HepG2 (cell line): ENCODE measurements at regions not wholly inside any gene's neighbourhood (a gene's known extent, or its start where the extent isn't known, plus 50 kb on each side); places are given as distances from the start of the nearest gene placed in this dataset.
A peak's percentile ranks its signal among the peaks of the same experiment; 100 is the strongest.

Experiments used
- ASH2L ChIP-seq: fragments of 300-600, 200-600 bp; sonication (generic); IDR thresholded peaks from 2 replicates; pipeline ENCODE4 v1.7.0; 2017; ENCODE audit warnings: low read depth, mild to moderate bottlenecking, moderate library complexity, mixed read lengths, low read length; ENCODE audit not compliant: insufficient read length
- BRD4 ChIP-seq: sonication (generic); formaldehyde crosslinking; IDR thresholded peaks from 2 replicates; pipeline ENCODE4 v1.4.0; 2020; ENCODE audit warnings: missing genetic modification reagents
- BRF2 ChIP-seq: sonication (generic); formaldehyde crosslinking; IDR thresholded peaks from 2 replicates; pipeline ENCODE4 v1.8.1; 2022; ENCODE audit warnings: mild to moderate bottlenecking, missing genetic modification reagents
- CBX2 ChIP-seq, 2 experiments: fragments of 200-600 bp in 1 of 2; sonication (generic); formaldehyde crosslinking in 1 of 2; IDR thresholded peaks; 2 replicates each; pipeline versions ENCODE4 v1.7.0 to v1.8.1; 2018 to 2022; ENCODE audit warnings: low read depth in 2 of 2, low read length in 1 of 2, mild to moderate bottlenecking in 1 of 2, missing genetic modification reagents in 1 of 2
- CCAR2 ChIP-seq: fragments of 200-400 bp; formaldehyde crosslinking; optimal IDR thresholded peaks from 2 replicates; pipeline ENCODE3; 2018; ENCODE audit warnings: low read depth, mild to moderate bottlenecking, low read length, moderate library complexity
- DMAP1 ChIP-seq: IDR thresholded peaks from 2 replicates; pipeline ENCODE4 v1.6.1; 2016
- EEA1 ChIP-seq: sonication (generic); formaldehyde crosslinking; IDR thresholded peaks from 2 replicates; pipeline ENCODE4 v1.5.1; 2020; ENCODE audit warnings: mild to moderate bottlenecking, missing genetic modification reagents, borderline replicate concordance
- FOXP1 ChIP-seq, 2 experiments: fragments of 450-650 bp in 1 of 2; IDR thresholded peaks; 2 replicates each; pipeline ENCODE4 v1.6.1; 2017 to 2018; ENCODE audit warnings: antibody characterized with exemption in 1 of 2
- HES4 ChIP-seq: sonication (generic); formaldehyde crosslinking; IDR thresholded peaks from 2 replicates; pipeline ENCODE4 v1.9.0; 2021; ENCODE audit warnings: mild to moderate bottlenecking, missing genetic modification reagents, borderline replicate concordance
- MAF1 ChIP-seq: sonication (generic); formaldehyde crosslinking; IDR thresholded peaks from 2 replicates; pipeline ENCODE4 v1.5.0; 2020; ENCODE audit warnings: missing genetic modification reagents, borderline replicate concordance
- MAZ ChIP-seq, 2 experiments: sonication (generic) in 1 of 2; formaldehyde crosslinking in 1 of 2; IDR thresholded peaks; 2 replicates each; pipeline versions ENCODE4 v1.5.0 to v1.6.1; 2012 to 2020; ENCODE audit warnings: low read depth in 2 of 2, mild to moderate bottlenecking in 2 of 2, borderline replicate concordance in 1 of 2, improper control_type of control experiment in 1 of 2, low read length in 1 of 2, missing genetic modification reagents in 1 of 2, moderate library complexity in 1 of 2
- MTA1 ChIP-seq: sonication (generic); formaldehyde crosslinking; IDR thresholded peaks from 2 replicates; pipeline ENCODE4 v1.4.0; 2020; ENCODE audit warnings: missing genetic modification reagents, mild to moderate bottlenecking, borderline replicate concordance
- PAX8 ChIP-seq: sonication (generic); formaldehyde crosslinking; IDR thresholded peaks from 2 replicates; pipeline ENCODE4 v1.8.0; 2022; ENCODE audit warnings: mild to moderate bottlenecking, missing genetic modification reagents, borderline replicate concordance
- RFX1 ChIP-seq: fragments of 450-650 bp; IDR thresholded peaks from 2 replicates; pipeline ENCODE4 v1.6.1; 2017
- SCMH1 ChIP-seq: sonication (generic); formaldehyde crosslinking; IDR thresholded peaks from 2 replicates; pipeline ENCODE4 v1.9.0; 2021; ENCODE audit warnings: missing genetic modification reagents, mild to moderate bottlenecking, borderline replicate concordance
- SRY ChIP-seq: sonication (generic); formaldehyde crosslinking; IDR thresholded peaks from 2 replicates; pipeline ENCODE4 v1.8.0; 2022; ENCODE audit warnings: mild to moderate bottlenecking, missing genetic modification reagents
- ZBTB14 ChIP-seq: sonication (generic); formaldehyde crosslinking; IDR thresholded peaks from 2 replicates; pipeline ENCODE4 v1.4.0; 2020; ENCODE audit warnings: missing genetic modification reagents
- ZKSCAN8 ChIP-seq: IDR thresholded peaks from 2 replicates; pipeline ENCODE4 v1.6.1; 2016; ENCODE audit warnings: borderline replicate concordance, missing genetic modification reagents, missing compliant biosample characterization
- ZNF138 ChIP-seq: sonication (generic); formaldehyde crosslinking; IDR thresholded peaks from 2 replicates; pipeline ENCODE4 v1.5.0; 2020; ENCODE audit warnings: mild to moderate bottlenecking, low read depth, missing genetic modification reagents
- ZNF354B ChIP-seq: sonication (generic); formaldehyde crosslinking; IDR thresholded peaks from 2 replicates; pipeline ENCODE4 v1.8.0; 2022; ENCODE audit warnings: mild to moderate bottlenecking, missing genetic modification reagents
- ZNF629 ChIP-seq: sonication (generic); formaldehyde crosslinking; conservative IDR thresholded peaks from 2 replicates; pipeline ENCODE4 v1.5.0; 2020; ENCODE audit warnings: missing genetic modification reagents
- ZNF678 ChIP-seq: sonication (generic); formaldehyde crosslinking; IDR thresholded peaks from 2 replicates; pipeline ENCODE4 v1.4.0; 2020; ENCODE audit warnings: mild to moderate bottlenecking, missing genetic modification reagents
- ZNF713 ChIP-seq: sonication (generic); formaldehyde crosslinking; IDR thresholded peaks from 2 replicates; pipeline ENCODE4 v1.4.0; 2020; ENCODE audit warnings: mild to moderate bottlenecking, missing genetic modification reagents
- TF ChIP-seq, protein P1 (sequence below): sonication (generic); formaldehyde crosslinking; IDR thresholded peaks from 2 replicates; pipeline ENCODE4 v1.4.0; 2020; ENCODE audit warnings: missing genetic modification reagents
- TF ChIP-seq, protein P2 (sequence below): sonication (generic); formaldehyde crosslinking; IDR thresholded peaks from 2 replicates; pipeline ENCODE4 v1.4.0; 2020; ENCODE audit warnings: missing genetic modification reagents, low read depth, mild to moderate bottlenecking, borderline replicate concordance

DNA sequence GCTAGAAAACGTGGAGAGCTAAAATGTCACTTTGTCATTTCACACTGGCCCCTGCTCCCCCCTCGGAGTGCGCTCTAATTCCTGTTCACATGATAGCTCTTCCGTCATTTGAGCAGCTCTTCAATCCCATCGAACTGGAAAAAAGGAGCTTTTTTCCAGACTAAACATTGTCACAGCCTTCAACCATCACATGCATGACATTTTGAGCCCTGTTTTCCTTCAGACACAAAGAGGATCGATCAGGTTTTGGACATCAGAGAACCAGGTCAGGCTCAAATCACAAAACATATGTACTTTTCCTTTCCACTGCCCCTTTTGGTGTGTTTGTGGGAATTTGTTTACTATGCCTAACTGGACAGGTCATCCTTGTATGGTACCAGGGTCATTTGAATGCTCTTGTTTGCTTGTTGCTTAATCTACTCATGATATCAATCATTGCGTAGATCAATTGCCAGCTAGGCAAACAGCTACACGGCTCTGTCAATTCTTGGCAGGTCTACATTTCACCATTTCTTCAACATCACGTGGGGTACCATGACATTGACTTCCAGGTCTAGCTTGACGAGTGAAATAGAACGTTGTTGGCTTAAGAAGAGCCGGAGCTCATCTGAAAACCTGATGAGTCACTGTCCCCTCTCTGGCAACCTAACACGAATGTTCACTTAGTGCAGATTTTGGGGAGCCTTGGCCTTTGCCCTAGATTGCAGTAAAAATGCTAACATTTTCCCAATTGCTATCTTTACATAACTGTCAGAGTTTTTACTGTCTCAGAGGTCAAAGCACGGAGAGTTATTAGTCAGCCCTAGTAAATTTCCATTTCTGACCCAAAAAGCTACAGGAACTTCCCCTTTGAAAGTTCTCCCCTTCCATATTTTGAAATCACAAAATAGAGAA is 87.3 kb downstream of the LYZL2 start (continued):
- 0 out of 2 replicates have a peak, but pooled peaks have one; percentile 30 for TF ChIP-seq HES4 (CRISPR knock-in tag)
- no peak for TF ChIP-seq ZNF678 (CRISPR knock-in tag)
- no peak for TF ChIP-seq CCAR2
- no peak for TF ChIP-seq PAX8 (CRISPR knock-in tag)
- TF ChIP-seq MAZ (IDR thresholded peaks at IDR 0.05; ENCODE audit: borderline replicate concordance, low read depth, low read length), result no peak
- peak; percentile 52; the same call in 1 of the 2 replicates for TF ChIP-seq MAZ (CRISPR knock-in tag; IDR thresholded peaks at IDR 0.05; ENCODE audit: low read depth)
- TF ChIP-seq RFX1, result no peak
- TF ChIP-seq FOXP1 (IDR thresholded peaks at IDR 0.05), result peak; percentile 97
- TF ChIP-seq FOXP1 (CRISPR knock-in tag; IDR thresholded peaks at IDR 0.05), result peak; percentile 100
- TF ChIP-seq BRF2 (CRISPR knock-in tag), result 0 out of 2 replicates have a peak, but pooled peaks have one; percentile 85
- no peak for TF ChIP-seq EEA1 (CRISPR knock-in tag)
- no peak for TF ChIP-seq ZNF629 (CRISPR knock-in tag)
- TF ChIP-seq ZNF354B (CRISPR knock-in tag), result no peak
- TF ChIP-seq SRY (CRISPR knock-in tag), result no peak; the same call in 1 of the 2 replicates
- no peak for TF ChIP-seq CBX2 (IDR thresholded peaks at IDR 0.05; ENCODE audit: low read depth, low read length)
- TF ChIP-seq CBX2 (CRISPR knock-in tag; IDR thresholded peaks at IDR 0.05; ENCODE audit: low read depth), result no peak
- TF ChIP-seq MTA1 (CRISPR knock-in tag), result no peak
- TF ChIP-seq MAF1 (CRISPR knock-in tag), result no peak
- TF ChIP-seq SCMH1 (CRISPR knock-in tag), result no peak
- no peak; the same call in 1 of the 2 replicates for TF ChIP-seq ZKSCAN8
- TF ChIP-seq ZBTB14 (CRISPR knock-in tag), result no peak
- TF ChIP-seq ZNF138 (CRISPR knock-in tag), result no peak
- TF ChIP-seq BRD4 (CRISPR knock-in tag), result no peak
- TF ChIP-seq ASH2L, result no peak
- TF ChIP-seq, protein P1, sequence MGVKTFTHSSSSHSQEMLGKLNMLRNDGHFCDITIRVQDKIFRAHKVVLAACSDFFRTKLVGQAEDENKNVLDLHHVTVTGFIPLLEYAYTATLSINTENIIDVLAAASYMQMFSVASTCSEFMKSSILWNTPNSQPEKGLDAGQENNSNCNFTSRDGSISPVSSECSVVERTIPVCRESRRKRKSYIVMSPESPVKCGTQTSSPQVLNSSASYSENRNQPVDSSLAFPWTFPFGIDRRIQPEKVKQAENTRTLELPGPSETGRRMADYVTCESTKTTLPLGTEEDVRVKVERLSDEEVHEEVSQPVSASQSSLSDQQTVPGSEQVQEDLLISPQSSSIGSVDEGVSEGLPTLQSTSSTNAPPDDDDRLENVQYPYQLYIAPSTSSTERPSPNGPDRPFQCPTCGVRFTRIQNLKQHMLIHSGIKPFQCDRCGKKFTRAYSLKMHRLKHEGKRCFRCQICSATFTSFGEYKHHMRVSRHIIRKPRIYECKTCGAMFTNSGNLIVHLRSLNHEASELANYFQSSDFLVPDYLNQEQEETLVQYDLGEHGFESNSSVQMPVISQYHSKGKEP, result no peak
- TF ChIP-seq, protein P2, sequence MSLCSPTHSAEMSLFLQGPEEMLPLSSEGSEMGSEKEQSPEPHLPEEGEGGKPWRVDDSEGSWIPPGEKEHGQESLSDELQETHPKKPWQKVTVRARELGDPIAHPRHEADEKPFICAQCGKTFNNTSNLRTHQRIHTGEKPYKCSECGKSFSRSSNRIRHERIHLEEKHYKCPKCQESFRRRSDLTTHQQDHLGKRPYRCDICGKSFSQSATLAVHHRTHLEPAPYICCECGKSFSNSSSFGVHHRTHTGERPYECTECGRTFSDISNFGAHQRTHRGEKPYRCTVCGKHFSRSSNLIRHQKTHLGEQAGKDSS (CRISPR knock-in tag), result peak; percentile 9; the same call in 1 of the 2 replicates
- peak; percentile 76; the same call in 1 of the 2 replicates for TF ChIP-seq DMAP1 (CRISPR knock-in tag)
- TF ChIP-seq ZNF713, result no peak
